ENCODE measurements at regions not wholly inside any gene's neighbourhood (a gene's known extent, or its start where the extent isn't known, plus 50 kb on each side); places are given as distances from the start of the nearest gene placed in this dataset.

GRCh38 chr10:55897490-55897921, 463.6 kb downstream of the ZWINT start:
- Histone ChIP-seq H3K27me3 (replicated peaks in 1 of 2; ENCODE audit: control insufficient read depth in 2 of 2, insufficient read depth in 2 of 2, low read length in 1 of 2) (no peaks in the 10 kb centered on the region), H3K4me1 (ENCODE audit: control insufficient read depth, insufficient read depth, low read length) (no peaks in the 10 kb centered on the region), H3K27ac (ENCODE audit: control insufficient read depth, insufficient read depth) (no peak overlapping the region), H3K4me2 (ENCODE audit: control insufficient read depth, insufficient read depth) (no peak overlapping the region), H2AFZ (ENCODE audit: control insufficient read depth, low read depth, low read length) (no peak overlapping the region), H3K79me2 (ENCODE audit: control insufficient read depth, insufficient read depth, low read length) (no peaks in the 10 kb centered on the region), H3K9ac (ENCODE audit: control insufficient read depth, insufficient read depth, low read length) (no peak overlapping the region), H4K20me1 (ENCODE audit: control insufficient read depth, insufficient read depth) (no peaks in the 10 kb centered on the region), H3K4me3 (no peak overlapping the region), H3K36me3 (ENCODE audit: control insufficient read depth in 2 of 2, insufficient read depth in 2 of 2, low read length in 1 of 2) (no peaks in the 10 kb centered on the region), H3K9me3 (replicated peaks; ENCODE audit: control insufficient read depth, insufficient read depth, low read length) (no peaks in the 10 kb centered on the region)
- in situ Hi-C loops (cut with MboI): no loop called here
- ChIA-PET POLR2A (no interaction called here), RAD21 (ENCODE audit: unreplicated experiment) (no interaction called here), CTCF (no interaction called here), SMC1A (ENCODE audit: uncharacterized antibody, unreplicated experiment) (no interaction called here)
- DNase-seq (ENCODE audit: low read depth, low spot score) (no peak), FAIRE-seq (no peak), ATAC-seq (no peak)
- no TSS peak for BruUV-seq (replicated peaks)
- intact Hi-C loops (cut with micrococcal nuclease; ENCODE audit: unreplicated experiment): no loop called here
- 0% methylated on average over 3 of the region's 3 CpGs for WGBS (ENCODE audit: insufficient coverage, insufficient replicate concordance, low lambda C conversion rate, missing lambda C conversion rate)
- TF ChIP-seq IRF5 (IDR thresholded peaks at IDR 0.05; ENCODE audit: borderline replicate concordance) (no peak), HDAC6 (IDR thresholded peaks at IDR 0.05; ENCODE audit: unreplicated experiment) (no peak)

- ChIA-PET RAD21 (ENCODE audit: unreplicated experiment) (no interaction called here), SMC1A (ENCODE audit: uncharacterized antibody, unreplicated experiment) (no interaction called here), CTCF (interaction anchor here (1.2 kb wide), 1 partner anchor 19 kb away, joined by 3 read pairs; no protein-coding TSS in a partner anchor), POLR2A (no interaction called here)
- ATAC-seq: no peak
- no peaks in the 10 kb centered on the region for H3K9me3 ChIP-seq (replicated peaks; ENCODE audit: control insufficient read depth, insufficient read depth, low read length)
- no peak overlapping the region for H3K4me2 ChIP-seq (ENCODE audit: control insufficient read depth, insufficient read depth)
- no peaks in the 10 kb centered on the region for H3K36me3 ChIP-seq (ENCODE audit: control insufficient read depth in 2 of 2, insufficient read depth in 2 of 2, low read length in 1 of 2)
- no peak for FAIRE-seq
- WGBS (ENCODE audit: insufficient coverage, insufficient replicate concordance, low lambda C conversion rate, missing lambda C conversion rate): 0% methylated on average over 1 of the region's 1 CpG
- no peak overlapping the region for H3K27ac ChIP-seq (ENCODE audit: control insufficient read depth, insufficient read depth)
- no peaks in the 10 kb centered on the region for H4K20me1 ChIP-seq (ENCODE audit: control insufficient read depth, insufficient read depth)
- in situ Hi-C loops (cut with MboI): no loop called here
- H3K79me2 ChIP-seq (ENCODE audit: control insufficient read depth, insufficient read depth, low read length): no peaks in the 10 kb centered on the region
- H3K4me3 ChIP-seq: no peak overlapping the region
- no peaks in the 10 kb centered on the region for H3K4me1 ChIP-seq (ENCODE audit: control insufficient read depth, insufficient read depth, low read length)
- H3K9ac ChIP-seq (ENCODE audit: control insufficient read depth, insufficient read depth, low read length): no peak overlapping the region
- H2AFZ ChIP-seq (ENCODE audit: control insufficient read depth, low read depth, low read length): no peak overlapping the region
- BruUV-seq (replicated peaks): no TSS peak
- no peak for DNase-seq (ENCODE audit: low read depth, low spot score)
- intact Hi-C loops (cut with micrococcal nuclease; ENCODE audit: unreplicated experiment): no loop called here
- no peaks in the 10 kb centered on the region for H3K27me3 ChIP-seq (replicated peaks in 1 of 2; ENCODE audit: control insufficient read depth in 2 of 2, insufficient read depth in 2 of 2, low read length in 1 of 2)
- TF ChIP-seq CUX1 (IDR thresholded peaks at IDR 0.05; ENCODE audit: insufficient replicate concordance, low read depth, low read length) (no peak), BMI1 (IDR thresholded peaks at IDR 0.05; ENCODE audit: borderline replicate concordance) (no peak), EGR1 (IDR thresholded peaks at IDR 0.05; ENCODE audit: borderline replicate concordance in 1 of 2, low read depth in 2 of 2, low read length in 2 of 2) (no peak), HDGF (IDR thresholded peaks at IDR 0.05) (no peak), PML (IDR thresholded peaks at IDR 0.05; ENCODE audit: low read length) (no peak), EED (IDR thresholded peaks at IDR 0.05; ENCODE audit: low read depth) (no peak)
Measured at GRCh38 chr10:55892276-55892675, 468.8 kb downstream of the ZWINT start.
